ENCODE measurements at regions not wholly inside any gene's neighbourhood (a gene's known extent, or its start where the extent isn't known, plus 50 kb on each side); places are given as distances from the start of the nearest gene placed in this dataset.

GRCh38 chrX:30939928-30940327 lies 50.9 kb upstream of the TAB3 start:
- Mint-ChIP-seq H3K27ac (ENCODE audit: unreplicated experiment) (no peak overlapping the region), H3K4me3 (no peak overlapping the region), H3K36me3 (ENCODE audit: low read depth) (no peaks in the 10 kb centered on the region), H3K9me3 (peaks cover 6% of the 10 kb centered on the region), H3K27me3 (ENCODE audit: low read depth) (no peaks in the 10 kb centered on the region), H3K4me1 (no peaks in the 10 kb centered on the region)
- TF ChIP-seq CTCF (conservative IDR thresholded peaks at IDR 0.05): no peak
- DNase-seq (ENCODE audit: low read depth, low spot score): no peak

Measured in neural crest cell (in vitro differentiated cells).